ENCODE measurements at regions not wholly inside any gene's neighbourhood (a gene's known extent, or its start where the extent isn't known, plus 50 kb on each side); places are given as distances from the start of the nearest gene placed in this dataset.

DNA sequence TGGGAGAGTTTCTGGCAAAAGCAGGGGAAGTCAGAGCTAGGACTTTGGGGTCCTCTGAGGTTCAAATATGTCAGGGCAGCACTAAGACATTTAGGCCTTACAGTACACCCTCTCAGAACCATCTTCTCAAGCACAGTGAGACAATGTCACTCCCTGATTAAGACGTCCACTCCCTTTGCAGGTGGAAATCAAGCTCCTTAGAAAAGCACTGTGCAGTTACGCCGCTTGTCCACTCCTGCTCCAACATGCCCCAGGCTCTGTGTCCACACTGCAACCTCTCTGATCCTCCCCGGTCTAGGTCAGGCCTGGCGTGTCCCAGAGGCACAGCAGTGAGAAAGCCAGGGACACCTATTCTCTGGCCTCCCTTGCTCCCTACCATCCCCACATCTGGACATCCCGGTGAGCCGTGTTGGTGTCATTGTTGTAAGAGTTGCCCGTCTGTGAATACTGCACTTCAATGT, 528.6 kb upstream of the ID2 start:
- Mint-ChIP-seq H3K27ac (peak overlapping the region in 2 of 7 donors; percentile 8 to 31), H3K4me3 (no peak overlapping the region), H3K9me3 (peaks cover 0 to 6% (median 2%) of the 10 kb centered on the region in 7 donors), H3K36me3 (peaks cover 0 to 4% of the 10 kb centered on the region in 2 donors), H3K27me3 (ENCODE audit: low read depth in 3 of 3) (peaks cover 7 to 12% (median 10%) of the 10 kb centered on the region in 3 donors), H3K4me1 (peaks cover 11% of the 10 kb centered on the region)
- intact Hi-C loops (cut with micrococcal nuclease): no loop called here
- Histone ChIP-seq H3K4me1 (ENCODE audit: control insufficient read depth in 1 of 2, insufficient read depth in 2 of 2, low read length in 2 of 2) (peaks cover 6 to 8% of the 10 kb centered on the region in 2 donors), H3K9ac (ENCODE audit: insufficient read depth, low read length, poor library complexity, severe bottlenecking) (no peak overlapping the region), H3K9me3 (replicated peaks in 1 of 2; ENCODE audit: control insufficient read depth in 1 of 2, insufficient read depth in 1 of 2, low read length in 2 of 2) (no peaks in the 10 kb centered on the region), H4K20me1 (ENCODE audit: insufficient read depth, low read length) (no peaks in the 10 kb centered on the region), H2AFZ (ENCODE audit: insufficient read depth, low read depth, low read length, poor library complexity, severe bottlenecking) (peak overlapping the region; percentile 1), H3K36me3 (replicated peaks in 1 of 2; ENCODE audit: control insufficient read depth in 1 of 2, insufficient read depth in 2 of 2, low read length in 2 of 2) (no peaks in the 10 kb centered on the region), H3K27me3 (ENCODE audit: control insufficient read depth in 2 of 2, insufficient read depth in 2 of 2, low read length in 2 of 2) (no peaks in the 10 kb centered on the region), H3K79me2 (ENCODE audit: insufficient read depth, low read length) (no peaks in the 10 kb centered on the region), H3K4me2 (replicated peaks; ENCODE audit: extremely low read depth, low read length, poor library complexity, severe bottlenecking) (no peak overlapping the region), H3K27ac (ENCODE audit: low read depth in 1 of 2, low read length in 2 of 2) (no peak overlapping the region), H3K4me3 (replicated peaks in 1 of 3; ENCODE audit: low read depth in 2 of 3, low read length in 3 of 3) (no peak overlapping the region)
- no peak for DNase-seq
- WGBS (ENCODE audit: insufficient coverage): 96% methylated on average over 4 of the region's 8 CpGs
- TF ChIP-seq, protein P1, sequence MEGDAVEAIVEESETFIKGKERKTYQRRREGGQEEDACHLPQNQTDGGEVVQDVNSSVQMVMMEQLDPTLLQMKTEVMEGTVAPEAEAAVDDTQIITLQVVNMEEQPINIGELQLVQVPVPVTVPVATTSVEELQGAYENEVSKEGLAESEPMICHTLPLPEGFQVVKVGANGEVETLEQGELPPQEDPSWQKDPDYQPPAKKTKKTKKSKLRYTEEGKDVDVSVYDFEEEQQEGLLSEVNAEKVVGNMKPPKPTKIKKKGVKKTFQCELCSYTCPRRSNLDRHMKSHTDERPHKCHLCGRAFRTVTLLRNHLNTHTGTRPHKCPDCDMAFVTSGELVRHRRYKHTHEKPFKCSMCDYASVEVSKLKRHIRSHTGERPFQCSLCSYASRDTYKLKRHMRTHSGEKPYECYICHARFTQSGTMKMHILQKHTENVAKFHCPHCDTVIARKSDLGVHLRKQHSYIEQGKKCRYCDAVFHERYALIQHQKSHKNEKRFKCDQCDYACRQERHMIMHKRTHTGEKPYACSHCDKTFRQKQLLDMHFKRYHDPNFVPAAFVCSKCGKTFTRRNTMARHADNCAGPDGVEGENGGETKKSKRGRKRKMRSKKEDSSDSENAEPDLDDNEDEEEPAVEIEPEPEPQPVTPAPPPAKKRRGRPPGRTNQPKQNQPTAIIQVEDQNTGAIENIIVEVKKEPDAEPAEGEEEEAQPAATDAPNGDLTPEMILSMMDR (IDR thresholded peaks at IDR 0.05): no peak

DNA sequence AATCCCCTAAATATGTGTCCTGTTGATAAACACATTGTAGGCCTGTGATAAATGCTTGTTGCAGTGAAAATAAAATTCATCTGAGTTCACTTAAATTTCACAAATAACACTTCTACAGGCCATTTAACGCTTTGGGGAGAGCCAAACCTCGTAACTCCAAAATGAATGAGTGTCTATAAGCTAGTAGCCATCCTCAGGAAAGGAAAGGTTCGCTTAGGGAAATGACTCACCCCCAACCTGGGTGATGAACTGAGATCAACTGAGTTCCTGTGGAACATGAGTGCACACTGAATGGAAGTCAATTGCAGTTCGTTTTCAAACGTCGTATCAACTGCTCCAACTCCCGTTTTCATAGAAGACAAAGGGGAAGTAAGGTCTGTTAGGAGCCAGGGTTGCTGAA, 527.6 kb upstream of the ID2 start:
- intact Hi-C loops (cut with micrococcal nuclease): no loop called here
- peaks cover 12% of the 10 kb centered on the region for H3K4me1 Mint-ChIP-seq
- H3K27me3 Mint-ChIP-seq (ENCODE audit: low read depth in 3 of 3): peaks cover 7 to 12% (median 12%) of the 10 kb centered on the region in 3 donors
- DNase-seq: no peak
- H3K4me3 ChIP-seq (replicated peaks in 1 of 3; ENCODE audit: low read depth in 2 of 3, low read length in 3 of 3): no peak overlapping the region
- peaks cover 6 to 8% of the 10 kb centered on the region in 2 donors for H3K4me1 ChIP-seq (ENCODE audit: control insufficient read depth in 1 of 2, insufficient read depth in 2 of 2, low read length in 2 of 2)
- no CpG with 5 or more reads among the region's 7 CpGs for WGBS (ENCODE audit: insufficient coverage)
- H3K27ac Mint-ChIP-seq: no peak overlapping the region
- no peak overlapping the region for H2AFZ ChIP-seq (ENCODE audit: insufficient read depth, low read depth, low read length, poor library complexity, severe bottlenecking)
- no peak overlapping the region for H3K4me3 Mint-ChIP-seq
- no peaks in the 10 kb centered on the region for H3K9me3 ChIP-seq (replicated peaks in 1 of 2; ENCODE audit: control insufficient read depth in 1 of 2, insufficient read depth in 1 of 2, low read length in 2 of 2)
- no peaks in the 10 kb centered on the region for H4K20me1 ChIP-seq (ENCODE audit: insufficient read depth, low read length)
- no peak overlapping the region for H3K4me2 ChIP-seq (replicated peaks; ENCODE audit: extremely low read depth, low read length, poor library complexity, severe bottlenecking)
- no peaks in the 10 kb centered on the region for H3K36me3 ChIP-seq (replicated peaks in 1 of 2; ENCODE audit: control insufficient read depth in 1 of 2, insufficient read depth in 2 of 2, low read length in 2 of 2)
- peaks cover 0 to 6% (median 2%) of the 10 kb centered on the region in 7 donors for H3K9me3 Mint-ChIP-seq
- H3K79me2 ChIP-seq (ENCODE audit: insufficient read depth, low read length): no peaks in the 10 kb centered on the region
- no peak overlapping the region for H3K9ac ChIP-seq (ENCODE audit: insufficient read depth, low read length, poor library complexity, severe bottlenecking)
- TF ChIP-seq, protein P1 (IDR thresholded peaks at IDR 0.05): no peak
- H3K27me3 ChIP-seq (ENCODE audit: control insufficient read depth in 2 of 2, insufficient read depth in 2 of 2, low read length in 2 of 2): no peaks in the 10 kb centered on the region
- peaks cover 0 to 4% of the 10 kb centered on the region in 2 donors for H3K36me3 Mint-ChIP-seq
- no peak overlapping the region for H3K27ac ChIP-seq (ENCODE audit: low read depth in 1 of 2, low read length in 2 of 2)

Data from CD14-positive monocyte (primary cell).